RPMI7951 (cell line): ENCODE measurements at regions not wholly inside any gene's neighbourhood (a gene's known extent, or its start where the extent isn't known, plus 50 kb on each side); places are given as distances from the start of the nearest gene placed in this dataset.
A peak's percentile ranks its signal among the peaks of the same experiment; 100 is the strongest.

Source experiments
- DNase-seq: peaks from one replicate; pipeline ENCODE4 v3.0.0-alpha.2; 2012; ENCODE audit warnings: low read depth

DNA sequence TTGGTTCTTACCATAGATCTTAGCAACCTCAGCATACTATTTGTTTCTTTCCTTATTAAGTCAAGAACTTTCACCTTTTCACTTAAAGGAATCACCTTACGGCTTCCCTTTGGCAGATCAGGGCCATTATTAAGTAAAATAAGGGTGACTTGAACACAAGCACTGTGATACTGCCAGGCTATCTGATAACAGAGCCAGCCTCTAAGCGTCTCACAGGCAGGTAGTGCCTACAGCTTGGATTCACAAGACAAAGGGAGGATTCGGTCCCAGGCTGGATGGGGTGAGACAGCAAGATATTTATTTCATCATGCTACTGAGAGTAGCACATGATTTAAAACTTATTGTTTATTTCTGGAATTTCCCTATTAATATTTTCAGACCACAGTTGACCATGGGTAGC lies 218.6 kb downstream of the FOXO1 start:
- no peak for DNase-seq

DNA sequence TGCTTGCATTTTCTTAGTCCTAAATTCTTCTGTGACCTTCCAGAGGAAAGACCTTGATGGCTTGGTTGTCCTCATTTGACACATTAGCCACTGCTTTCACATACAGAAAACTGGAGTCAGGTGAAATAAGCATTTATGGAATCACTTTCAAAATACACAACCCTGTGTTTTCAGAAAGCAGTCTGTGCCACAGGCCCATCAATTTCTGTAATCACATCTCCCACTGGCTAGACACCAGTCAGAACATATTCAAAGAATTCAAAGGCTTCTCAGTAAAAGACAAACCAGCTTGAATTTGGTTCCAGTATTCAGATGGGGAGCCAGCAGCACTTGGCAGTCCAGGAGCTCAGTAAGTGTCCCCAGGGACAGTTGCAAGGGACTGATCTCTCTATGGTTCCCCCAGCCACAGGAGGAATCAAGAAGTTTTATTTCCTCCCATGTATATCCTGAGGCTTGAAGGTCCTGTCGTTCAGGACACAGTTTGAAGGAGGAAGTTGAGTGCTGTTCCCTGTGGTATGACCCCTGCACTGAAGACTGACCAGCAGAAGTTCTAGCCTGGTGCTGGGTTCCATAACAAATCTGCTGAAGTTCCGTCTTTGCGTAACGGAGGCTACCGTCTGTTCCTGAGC lies 214.3 kb downstream of the FOXO1 start:
- no peak for DNase-seq

DNA sequence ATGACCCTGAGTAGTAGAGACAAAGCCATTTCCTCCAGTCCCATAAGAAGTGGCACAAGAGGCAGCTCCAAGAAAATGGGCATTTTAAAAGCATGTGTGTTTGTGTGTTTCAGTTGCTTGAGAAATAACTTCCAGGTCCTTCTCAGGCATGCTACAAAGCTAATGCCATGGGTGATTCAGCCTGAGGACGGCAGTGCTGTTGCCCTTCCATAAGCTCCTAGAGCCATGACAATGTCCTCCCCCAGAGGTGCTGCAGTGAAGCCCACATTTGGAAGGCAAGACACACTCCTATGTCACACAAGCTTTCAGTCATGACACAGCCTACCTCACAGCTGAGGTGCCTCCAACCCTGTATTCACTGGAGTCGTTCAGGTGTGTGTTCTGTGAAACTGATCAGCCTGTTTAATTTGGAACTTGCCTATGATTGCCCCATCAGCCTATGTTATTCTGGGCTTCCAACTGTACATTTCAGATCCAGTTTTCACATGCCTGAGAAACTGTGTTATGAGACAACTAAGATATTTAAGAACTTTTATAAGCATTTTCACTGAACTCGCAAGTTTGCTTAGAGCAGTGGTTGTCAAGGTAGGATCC lies 213.6 kb downstream of the FOXO1 start:
- DNase-seq = no peak

DNA sequence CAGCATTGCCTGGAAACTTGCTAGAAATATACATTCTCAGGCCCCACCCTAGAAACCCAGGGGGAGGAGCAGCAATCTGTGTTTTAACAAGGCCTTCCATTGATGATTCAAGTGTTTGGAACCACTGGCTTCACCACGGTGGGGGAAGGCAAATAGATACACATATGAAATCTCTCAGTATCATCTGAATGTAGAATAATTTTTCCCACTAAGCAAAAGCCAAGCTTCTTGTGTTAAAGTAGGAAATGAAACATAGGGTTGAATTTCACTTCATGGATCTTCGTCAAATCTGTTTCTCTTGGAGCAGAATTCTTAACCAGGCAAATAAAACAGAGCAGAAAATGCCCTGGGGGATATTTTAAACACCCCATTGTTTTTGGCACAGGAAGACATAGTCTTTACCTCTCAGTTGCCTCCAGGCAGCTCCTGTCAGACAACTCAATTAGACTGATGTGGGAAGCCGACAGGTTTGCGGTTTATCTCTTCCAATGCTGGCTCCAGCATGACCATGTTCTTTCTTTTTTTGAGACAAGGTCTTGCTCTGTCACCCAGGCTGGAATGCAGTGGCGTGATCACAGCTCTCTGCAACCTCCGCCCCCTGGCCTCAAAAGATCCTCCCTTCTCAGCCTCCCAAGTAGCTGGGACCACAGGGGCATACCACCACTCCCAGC lies 213.0 kb downstream of the FOXO1 start:
- DNase-seq = peak; percentile 93

DNA sequence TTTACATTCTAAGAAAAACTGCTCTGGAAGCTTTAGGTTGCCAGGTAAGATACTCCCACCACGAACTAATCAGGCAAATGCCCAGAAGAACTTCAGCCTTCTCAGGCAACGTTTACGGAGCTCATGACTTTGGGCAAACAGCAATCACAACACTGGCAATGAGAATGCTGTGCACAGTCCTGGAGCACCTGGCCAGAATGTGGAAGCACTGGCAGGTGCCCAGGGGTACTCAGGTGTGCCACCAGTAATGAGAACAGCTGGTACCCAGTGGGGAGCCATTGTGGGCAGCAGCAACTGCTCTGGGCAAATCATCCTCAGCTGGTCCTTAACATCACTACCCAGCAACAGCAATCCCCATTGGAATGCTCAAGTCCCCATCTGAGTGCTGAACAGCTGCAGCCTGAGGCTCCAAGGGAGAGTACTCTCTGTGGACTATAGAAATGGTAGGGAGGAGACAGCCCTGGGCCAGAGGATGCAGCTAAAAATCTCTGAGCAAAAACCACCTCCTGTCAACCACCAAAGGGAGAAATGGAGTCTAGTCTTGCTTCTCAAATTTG lies 210.0 kb downstream of the FOXO1 start:
- no peak for DNase-seq

DNA sequence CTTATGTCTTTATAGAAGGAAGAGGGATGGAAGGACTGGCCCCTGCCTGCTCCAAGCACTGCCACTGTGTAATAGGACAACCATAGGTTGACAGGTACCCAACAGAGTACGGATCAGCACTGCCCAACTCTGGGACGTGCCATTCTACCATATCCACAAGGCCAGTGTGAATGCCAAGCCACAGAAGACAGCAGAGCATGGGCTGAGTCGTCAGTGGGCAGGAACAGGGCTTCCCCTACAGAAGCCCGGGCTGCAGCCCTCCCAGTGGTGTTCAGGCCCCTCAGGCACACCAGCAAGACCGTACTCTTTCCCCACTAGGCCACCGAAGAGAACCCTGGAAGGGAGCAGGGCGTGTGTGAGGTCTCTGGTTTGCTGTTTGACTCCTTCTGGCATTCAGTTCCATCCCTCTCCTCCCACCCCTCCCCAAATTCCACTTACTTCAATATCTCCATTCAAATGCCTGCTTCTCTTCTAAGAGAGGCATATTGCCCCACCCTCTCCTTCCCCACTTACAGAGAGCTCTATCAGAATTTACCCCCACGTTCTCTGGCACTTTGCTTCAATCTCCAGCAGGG lies 209.4 kb downstream of the FOXO1 start:
- no peak for DNase-seq

DNA sequence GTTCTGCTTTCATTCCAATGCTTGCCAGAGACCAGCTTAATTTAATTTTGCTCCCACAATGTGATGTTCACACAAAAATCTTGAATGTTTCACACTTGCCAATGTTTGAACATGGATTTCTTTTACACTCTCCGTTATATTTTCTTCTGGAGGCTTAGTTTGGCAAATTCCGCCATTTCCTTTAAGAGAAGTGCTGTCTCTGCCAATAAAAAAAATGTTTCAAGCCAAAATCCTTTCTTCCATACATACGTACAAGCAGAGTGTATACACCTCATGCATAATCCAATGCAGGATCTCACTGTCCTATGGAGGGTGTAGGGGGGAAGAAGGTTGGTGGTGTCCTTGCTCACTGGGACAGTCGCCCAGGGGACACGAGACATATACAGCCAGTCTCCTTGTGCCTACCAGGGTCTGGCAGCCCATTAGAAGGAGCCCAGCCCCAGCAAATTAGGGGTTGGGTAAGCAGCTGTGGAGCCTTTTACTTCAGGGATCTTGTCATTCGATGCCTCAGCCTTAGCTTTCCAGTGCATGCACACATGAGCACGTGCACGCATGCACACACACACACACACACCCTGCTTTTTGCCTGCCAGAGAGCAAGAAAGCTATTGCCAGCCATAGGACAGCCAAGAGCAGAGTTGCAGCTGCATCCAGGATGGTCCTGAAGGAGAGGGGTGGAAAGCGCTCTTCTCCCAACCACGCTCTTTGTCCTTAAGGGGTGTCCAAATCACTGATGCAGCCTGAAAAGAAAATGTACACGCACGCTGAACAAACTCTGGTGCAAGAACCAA lies 208.3 kb downstream of the FOXO1 start:
- DNase-seq = no peak

DNA sequence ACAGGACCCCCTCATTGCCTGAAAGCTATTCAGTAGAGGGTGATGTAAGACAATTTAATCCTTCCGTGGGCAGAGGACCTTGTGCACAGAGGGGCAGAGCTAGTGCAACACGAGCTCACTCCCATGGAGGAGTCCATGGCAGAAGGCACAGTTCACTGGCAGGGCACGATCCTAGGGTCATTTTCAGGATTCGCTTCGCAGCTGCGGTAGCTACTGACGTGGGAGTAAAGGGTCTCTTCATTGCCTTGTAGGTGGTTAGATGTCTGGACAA lies 207.8 kb downstream of the FOXO1 start:
- no peak for DNase-seq

DNA sequence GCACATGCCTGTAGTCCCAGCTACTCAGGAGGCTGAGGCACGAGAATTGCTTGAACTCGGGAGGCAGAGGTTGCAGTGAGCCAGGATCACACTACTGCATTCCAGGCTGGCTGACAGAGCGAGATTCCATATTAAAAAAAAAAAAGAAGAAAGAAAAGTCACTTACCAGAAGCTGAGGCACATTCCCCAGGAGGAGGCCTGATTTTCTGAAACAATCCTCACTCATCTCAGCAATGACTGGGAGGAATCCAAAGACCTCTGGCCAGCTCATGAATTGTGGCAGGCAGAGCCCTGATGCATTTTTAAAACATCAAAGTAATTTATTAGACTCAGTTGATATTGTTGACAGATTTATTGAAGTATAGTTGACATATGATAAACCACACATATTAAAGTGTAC lies 206.3 kb downstream of the FOXO1 start:
- DNase-seq = no peak

DNA sequence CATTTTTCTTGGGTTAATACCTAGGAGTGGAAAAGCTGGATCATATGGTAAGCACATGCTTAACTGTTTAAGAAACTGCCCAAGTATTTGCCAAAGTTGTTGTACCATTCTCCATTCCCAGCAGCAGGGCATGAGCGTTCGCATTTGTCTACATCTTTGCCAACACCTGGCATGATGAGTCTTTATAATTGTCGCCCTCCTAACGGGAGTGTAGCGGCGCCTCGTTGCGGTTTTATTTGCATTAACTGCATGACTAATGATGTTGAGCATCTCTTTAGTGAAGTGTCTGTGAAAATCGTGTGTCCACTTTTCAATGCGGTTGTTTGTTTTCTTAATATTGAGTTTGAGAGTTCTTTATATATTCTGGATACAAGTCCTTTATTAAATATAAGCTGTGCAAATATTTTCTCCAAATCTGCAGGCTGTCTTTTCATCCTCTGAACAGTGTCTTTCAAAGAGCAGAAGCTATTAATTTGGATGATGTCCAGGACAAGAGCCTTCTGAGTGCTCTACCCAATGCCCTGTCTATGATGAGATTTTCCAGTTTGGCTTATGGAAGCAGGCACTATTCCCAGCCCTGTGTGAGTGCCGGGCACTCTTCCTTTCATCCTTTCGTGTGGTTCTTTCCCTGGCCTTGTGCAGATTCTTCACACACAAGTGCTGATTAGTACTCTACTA lies 202.0 kb downstream of the FOXO1 start:
- no peak for DNase-seq

DNA sequence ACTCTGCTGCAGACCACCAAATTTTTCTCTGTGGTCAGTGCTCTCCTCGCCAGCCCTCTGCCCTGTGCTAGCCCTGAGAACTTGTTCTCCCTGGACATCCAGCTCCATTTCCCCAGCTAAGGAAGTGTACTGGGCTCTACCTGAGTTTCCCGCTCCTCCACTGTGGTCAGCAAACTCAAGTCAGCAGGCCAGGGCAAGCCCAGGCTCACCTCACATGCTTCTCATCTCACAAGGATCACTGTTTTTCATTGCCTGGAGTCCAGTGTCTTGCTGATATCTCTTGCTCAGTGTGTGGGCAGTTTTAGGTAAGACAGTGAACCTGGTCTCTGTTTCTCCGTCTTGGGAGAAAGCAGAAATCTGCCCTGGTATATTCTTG lies 201.4 kb downstream of the FOXO1 start:
- DNase-seq = no peak

DNA sequence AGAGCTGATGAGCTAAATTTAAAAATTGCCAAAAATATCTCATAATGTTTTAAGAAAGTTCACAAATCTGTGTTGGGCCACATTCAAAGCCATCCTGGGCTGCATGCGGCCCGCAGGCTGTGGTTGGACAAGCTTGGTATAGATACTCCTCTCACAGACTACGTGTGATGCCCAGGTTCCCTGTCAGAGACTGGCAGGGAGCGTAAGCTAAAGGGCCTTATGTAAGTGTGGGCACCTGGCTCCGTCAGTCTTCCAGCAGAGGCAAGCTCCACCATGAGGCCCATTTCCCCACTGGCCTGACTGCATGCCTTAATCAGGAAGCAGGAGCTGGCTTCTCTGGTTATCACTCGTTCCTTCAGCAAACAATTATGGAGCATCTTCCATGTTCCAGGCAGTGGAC lies 200.2 kb downstream of the FOXO1 start:
- no peak for DNase-seq

DNA sequence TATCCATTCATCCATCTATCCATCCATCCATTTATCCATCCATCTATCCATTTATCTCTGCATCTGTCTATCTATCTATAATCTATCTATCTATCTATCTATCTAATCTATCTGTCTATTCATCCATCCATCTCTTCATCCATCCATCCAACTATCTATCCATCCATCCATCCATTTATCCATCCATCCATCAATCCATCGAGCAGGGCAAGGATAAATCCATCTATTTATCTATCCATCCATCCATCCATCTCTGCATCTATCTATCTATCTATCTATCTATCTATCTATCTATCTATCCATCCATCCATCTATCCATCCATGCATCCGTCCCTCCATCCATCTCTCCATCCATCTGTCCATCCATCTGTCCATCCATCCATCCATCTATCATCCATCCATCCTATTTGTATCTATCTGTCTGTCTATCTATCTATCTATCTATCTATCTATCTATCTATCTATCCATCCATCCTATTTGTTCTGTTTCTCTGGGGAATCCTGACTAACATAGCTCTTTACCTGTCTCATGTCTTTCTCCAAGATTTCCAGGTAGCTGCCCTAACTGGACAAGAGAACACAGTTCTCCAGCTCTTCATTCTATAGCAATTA lies 198.1 kb downstream of the FOXO1 start:
- no peak for DNase-seq

DNA sequence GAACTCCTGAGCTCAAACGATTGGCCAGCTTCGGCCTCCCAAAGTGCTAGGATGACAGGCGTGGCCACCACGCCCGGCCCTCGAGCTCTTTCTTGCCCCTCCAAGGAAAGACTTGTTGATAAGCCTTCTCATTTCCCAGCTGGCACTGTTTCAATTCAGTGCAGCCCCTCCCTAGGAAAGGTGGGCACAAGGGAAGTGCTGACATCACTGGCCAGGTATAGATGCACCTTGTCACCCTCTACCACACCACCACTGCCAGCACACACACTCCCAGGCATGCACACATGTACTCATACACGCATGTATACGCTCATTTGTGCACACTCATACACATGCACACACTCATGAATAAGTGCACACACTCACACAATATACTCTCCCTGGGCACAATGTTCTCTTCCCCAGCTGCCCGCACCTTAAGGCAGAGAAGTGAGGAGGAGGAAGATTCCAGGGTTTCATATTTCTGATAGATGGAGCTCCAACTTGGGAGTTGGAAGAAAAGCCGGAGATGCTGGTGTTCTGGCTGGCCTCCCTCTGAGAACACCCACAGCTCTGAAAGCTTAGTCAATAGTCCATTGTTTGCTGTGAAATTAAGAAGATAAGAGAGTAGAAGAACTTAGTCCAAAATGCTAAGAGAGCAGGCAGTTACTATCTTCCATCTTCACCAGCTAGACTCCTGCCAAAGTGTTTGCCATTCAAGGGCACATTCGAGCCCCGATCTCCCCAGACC lies 196.7 kb downstream of the FOXO1 start:
- no peak for DNase-seq

DNA sequence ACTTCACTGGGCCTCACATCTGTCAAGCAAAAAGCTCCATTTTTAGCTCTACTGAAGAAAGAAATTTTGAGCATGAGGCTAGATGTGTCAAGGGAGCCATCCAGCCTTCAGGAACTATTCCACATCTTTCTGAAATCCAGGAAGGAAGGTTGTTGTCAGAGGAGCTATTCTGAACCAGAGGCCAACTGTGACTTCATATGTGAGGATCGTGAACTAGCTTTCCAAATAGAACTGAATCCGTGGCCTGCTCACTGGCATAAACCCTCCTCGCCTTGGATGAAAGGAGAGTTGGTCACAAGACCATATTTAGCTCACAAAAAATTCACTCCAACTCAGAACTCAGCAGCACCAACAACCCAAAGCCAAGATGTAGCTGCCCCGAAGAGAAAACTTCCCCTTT lies 195.8 kb downstream of the FOXO1 start:
- DNase-seq = no peak

DNA sequence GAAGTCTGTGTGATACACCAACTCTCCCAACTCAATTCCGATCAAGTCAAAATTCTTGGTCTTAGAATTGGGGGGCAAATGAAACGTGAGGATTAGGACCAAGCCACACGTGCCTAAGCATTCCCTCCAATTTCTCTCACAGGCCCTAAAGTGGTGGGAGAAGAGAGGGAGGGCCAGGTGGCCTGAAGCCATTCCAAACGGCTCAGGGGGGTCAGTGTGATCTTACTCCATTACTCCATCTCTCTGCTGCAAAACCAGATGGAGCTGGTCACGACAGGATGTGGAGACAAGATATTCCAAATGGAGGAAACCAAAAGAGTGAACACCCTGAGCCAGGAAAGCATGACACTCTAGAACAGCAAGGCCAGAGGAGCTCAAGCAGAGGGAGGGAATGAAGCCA lies 195.4 kb downstream of the FOXO1 start:
- DNase-seq = no peak

DNA sequence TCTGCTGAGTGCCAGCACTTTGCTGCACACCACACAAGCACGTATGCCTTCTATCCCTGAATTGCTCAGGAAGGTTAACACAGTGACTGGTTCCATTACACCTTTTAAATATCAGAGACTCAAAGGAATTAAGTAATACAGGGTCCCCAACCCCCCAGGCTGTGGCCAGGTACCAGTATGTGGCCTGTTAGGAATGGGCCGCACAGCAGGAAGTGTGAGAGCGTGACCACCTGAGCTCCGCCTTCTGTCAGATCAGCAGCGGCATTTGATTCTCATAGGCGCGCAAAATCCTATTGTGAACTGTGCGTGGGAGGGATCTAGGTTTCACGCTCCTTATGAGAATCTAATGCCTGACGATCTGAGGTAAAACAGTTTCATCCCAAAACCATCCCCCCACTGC lies 194.5 kb downstream of the FOXO1 start:
- no peak for DNase-seq

DNA sequence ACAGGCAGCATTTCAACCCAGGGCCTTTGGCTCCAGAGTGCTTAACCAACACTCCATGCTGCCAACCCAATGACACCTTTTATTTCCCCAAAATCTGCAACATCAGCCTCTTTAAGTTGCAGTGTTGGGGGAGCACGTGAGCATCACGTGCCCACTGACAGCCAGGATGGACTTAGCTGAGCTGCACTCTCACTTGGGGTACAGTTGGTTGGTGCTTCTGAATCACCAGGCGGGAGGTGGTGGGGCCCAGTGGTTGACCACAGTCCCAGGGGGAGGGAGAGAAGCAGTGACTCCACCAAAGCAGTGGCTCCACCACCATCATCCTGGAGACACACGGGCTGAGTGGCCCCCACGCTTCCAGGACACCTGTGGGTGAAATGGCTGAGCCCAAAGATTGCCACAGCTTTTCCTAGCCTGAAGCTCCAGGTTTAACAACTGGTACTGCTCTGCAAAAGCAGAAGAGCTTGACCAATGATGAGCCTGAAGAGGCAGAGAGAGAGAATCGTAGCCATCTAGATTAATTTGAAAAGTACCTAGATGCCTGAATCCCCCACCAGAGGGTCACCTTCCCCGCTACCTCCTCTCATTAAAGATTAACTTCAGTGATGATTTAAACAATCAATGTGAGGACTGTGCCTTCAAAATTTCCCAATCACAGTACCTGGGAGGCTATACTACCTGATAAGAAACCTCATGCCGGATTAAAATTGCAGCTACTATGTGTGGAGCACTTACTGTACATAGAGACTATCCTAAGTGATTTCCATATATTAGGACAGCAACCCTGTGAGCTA lies 193.8 kb downstream of the FOXO1 start:
- DNase-seq = no peak

DNA sequence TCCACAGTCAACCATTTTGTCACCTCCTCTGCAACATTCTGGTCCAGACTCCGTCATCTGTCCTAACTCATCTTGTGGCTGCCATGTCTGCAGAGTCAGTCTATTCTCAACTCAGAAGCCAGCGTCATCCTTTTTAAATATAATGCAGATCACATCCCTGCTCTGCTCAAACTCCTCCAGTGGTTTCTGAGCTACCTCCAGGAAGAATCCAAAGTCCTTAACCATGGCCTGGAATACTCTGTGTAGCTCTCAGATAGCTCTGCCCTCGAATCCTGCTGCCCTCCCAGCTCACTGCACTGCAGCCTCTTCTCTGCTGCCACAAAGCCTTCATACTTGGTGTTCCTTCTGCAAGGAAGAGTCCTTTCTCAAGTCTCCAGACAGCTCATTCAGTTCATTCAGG lies 190.8 kb downstream of the FOXO1 start:
- DNase-seq = no peak
